ENCODE measurements at regions not wholly inside any gene's neighbourhood (a gene's known extent, or its start where the extent isn't known, plus 50 kb on each side); places are given as distances from the start of the nearest gene placed in this dataset.

GRCh38 chr16:60930291-60930690 is 1105.9 kb downstream of the CDH8 start:
- H3K4me3 ChIP-seq (replicated peaks in 1 of 3) = no peak overlapping the region
- TF ChIP-seq POLR2A (IDR thresholded peaks at IDR 0.05) = no peak
- no peak for TF ChIP-seq CTCF (IDR thresholded peaks at IDR 0.05)

GRCh38 chr16:60922920-60923319 is 1113.3 kb downstream of the CDH8 start:
- Histone ChIP-seq H3K4me1 (no peaks in the 10 kb centered on the region), H3K36me3 (no peaks in the 10 kb centered on the region), H3K4me3 (replicated peaks in 1 of 3) (no peak overlapping the region), H3K9me3 (no peaks in the 10 kb centered on the region), H3K27me3 (no peaks in the 10 kb centered on the region), H3K27ac (no peak overlapping the region)
- TF ChIP-seq POLR2A (IDR thresholded peaks at IDR 0.05) = no peak
- no peak for TF ChIP-seq CTCF (IDR thresholded peaks at IDR 0.05)
- WGBS, 2 donors = 80 to 93% methylated on average over 2 of the region's 2 CpGs
- no peak for DNase-seq
- intact Hi-C loops (cut with DNase I) = no loop called here

More at GRCh38 chr16:60930291-60930690, 1105.9 kb downstream of the CDH8 start:
- Histone ChIP-seq H3K4me1 (no peaks in the 10 kb centered on the region), H3K27me3 (no peaks in the 10 kb centered on the region), H3K9me3 (no peaks in the 10 kb centered on the region), H3K27ac (no peak overlapping the region), H3K36me3 (no peaks in the 10 kb centered on the region)
- 68 to 74% methylated on average over 5 of the region's 5 CpGs for WGBS, 2 donors
- no peak for DNase-seq
- intact Hi-C loops (cut with DNase I) = no loop called here

GRCh38 chr16:60914334-60914733 is 1121.9 kb downstream of the CDH8 start:
- no peaks in the 10 kb centered on the region for H3K27me3 ChIP-seq
- WGBS, 2 donors = 92 to 94% methylated on average over 3 of the region's 3 CpGs
- intact Hi-C loops (cut with DNase I) = no loop called here
- no peaks in the 10 kb centered on the region for H3K4me1 ChIP-seq
- no peak overlapping the region for H3K27ac ChIP-seq
- H3K9me3 ChIP-seq = no peaks in the 10 kb centered on the region
- DNase-seq = no peak
- no peaks in the 10 kb centered on the region for H3K36me3 ChIP-seq
- no peak overlapping the region for H3K4me3 ChIP-seq (replicated peaks in 1 of 3)
- TF ChIP-seq CTCF (IDR thresholded peaks at IDR 0.05) (no peak), POLR2A (IDR thresholded peaks at IDR 0.05) (no peak)

- intact Hi-C loops (cut with DNase I) = no loop called here
- 93% methylated on average over 4 of the region's 4 CpGs for WGBS, 2 donors
- TF ChIP-seq POLR2A (IDR thresholded peaks at IDR 0.05) = no peak
- no peak for TF ChIP-seq CTCF (IDR thresholded peaks at IDR 0.05)
- DNase-seq = no peak
- H3K36me3 ChIP-seq = no peaks in the 10 kb centered on the region
- no peaks in the 10 kb centered on the region for H3K4me1 ChIP-seq
- no peaks in the 10 kb centered on the region for H3K27me3 ChIP-seq
- no peaks in the 10 kb centered on the region for H3K9me3 ChIP-seq
- no peak overlapping the region for H3K4me3 ChIP-seq (replicated peaks in 1 of 3)
- no peak overlapping the region for H3K27ac ChIP-seq
These were observed 1128.6 kb downstream of the CDH8 start for GRCh38 chr16:60907645-60908044.

GRCh38 chr16:60905811-60906210 is 1130.4 kb downstream of the CDH8 start:
- H3K4me1 ChIP-seq = no peaks in the 10 kb centered on the region
- H3K4me3 ChIP-seq (replicated peaks in 1 of 3) = no peak overlapping the region
- TF ChIP-seq POLR2A (IDR thresholded peaks at IDR 0.05) (no peak), CTCF (IDR thresholded peaks at IDR 0.05) (no peak)
- H3K36me3 ChIP-seq = no peaks in the 10 kb centered on the region
- no peaks in the 10 kb centered on the region for H3K27me3 ChIP-seq
- no peak overlapping the region for H3K27ac ChIP-seq
- intact Hi-C loops (cut with DNase I) = no loop called here
- WGBS, 2 donors = 58 to 60% methylated on average over 4 of the region's 4 CpGs
- H3K9me3 ChIP-seq = no peaks in the 10 kb centered on the region
- no peak for DNase-seq
